ENCODE measurements at regions not wholly inside any gene's neighbourhood (a gene's known extent, or its start where the extent isn't known, plus 50 kb on each side); places are given as distances from the start of the nearest gene placed in this dataset.

GRCh38 chr21:35533893-35534292 is 484.8 kb upstream of the RUNX1 start:
- H3K4me1 Mint-ChIP-seq = no peaks in the 10 kb centered on the region
- H3K27me3 Mint-ChIP-seq (ENCODE audit: low read depth) = no peaks in the 10 kb centered on the region
- no peak for DNase-seq (ENCODE audit: low read depth, low spot score)
- no peak overlapping the region for H3K4me3 Mint-ChIP-seq
- no peaks in the 10 kb centered on the region for H3K36me3 Mint-ChIP-seq (ENCODE audit: low read depth)
- TF ChIP-seq CTCF (conservative IDR thresholded peaks at IDR 0.05) = no peak
- H3K9me3 Mint-ChIP-seq = peaks cover 6% of the 10 kb centered on the region
- H3K27ac Mint-ChIP-seq (ENCODE audit: unreplicated experiment) = no peak overlapping the region

DNA sequence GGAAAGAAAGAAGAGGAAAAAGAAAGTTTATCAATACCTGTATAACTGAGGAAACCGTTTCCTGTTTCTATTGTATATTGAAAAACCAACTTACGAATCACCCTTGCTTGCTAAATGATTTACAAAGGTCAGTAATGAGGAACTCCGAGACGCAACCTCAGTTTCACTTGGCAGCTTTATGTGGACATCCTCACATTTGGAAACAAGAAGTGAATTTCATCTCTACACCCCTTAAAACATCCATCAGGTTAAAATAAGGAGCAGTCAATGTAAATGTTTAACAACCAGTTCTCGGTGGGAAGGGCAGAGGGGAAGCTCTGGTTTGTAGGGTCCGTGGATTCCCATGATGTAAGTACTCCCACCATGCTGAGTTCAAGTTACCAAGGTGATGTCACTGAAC is 481.7 kb upstream of the RUNX1 start:
- no peak for TF ChIP-seq CTCF (conservative IDR thresholded peaks at IDR 0.05)
- peaks cover 2% of the 10 kb centered on the region for H3K9me3 Mint-ChIP-seq
- DNase-seq (ENCODE audit: low read depth, low spot score) = no peak
- H3K4me1 Mint-ChIP-seq = no peaks in the 10 kb centered on the region
- H3K36me3 Mint-ChIP-seq (ENCODE audit: low read depth) = no peaks in the 10 kb centered on the region
- H3K4me3 Mint-ChIP-seq = no peak overlapping the region
- no peaks in the 10 kb centered on the region for H3K27me3 Mint-ChIP-seq (ENCODE audit: low read depth)
- no peak overlapping the region for H3K27ac Mint-ChIP-seq (ENCODE audit: unreplicated experiment)

GRCh38 chr21:35529171-35529863 is 480.2 kb upstream of the RUNX1 start:
- no peaks in the 10 kb centered on the region for H3K4me1 Mint-ChIP-seq
- no peak overlapping the region for H3K27ac Mint-ChIP-seq (ENCODE audit: unreplicated experiment)
- H3K36me3 Mint-ChIP-seq (ENCODE audit: low read depth) = no peaks in the 10 kb centered on the region
- no peak for DNase-seq (ENCODE audit: low read depth, low spot score)
- no peak for TF ChIP-seq CTCF (conservative IDR thresholded peaks at IDR 0.05)
- H3K4me3 Mint-ChIP-seq = no peak overlapping the region
- H3K9me3 Mint-ChIP-seq = no peaks in the 10 kb centered on the region
- no peaks in the 10 kb centered on the region for H3K27me3 Mint-ChIP-seq (ENCODE audit: low read depth)

DNA sequence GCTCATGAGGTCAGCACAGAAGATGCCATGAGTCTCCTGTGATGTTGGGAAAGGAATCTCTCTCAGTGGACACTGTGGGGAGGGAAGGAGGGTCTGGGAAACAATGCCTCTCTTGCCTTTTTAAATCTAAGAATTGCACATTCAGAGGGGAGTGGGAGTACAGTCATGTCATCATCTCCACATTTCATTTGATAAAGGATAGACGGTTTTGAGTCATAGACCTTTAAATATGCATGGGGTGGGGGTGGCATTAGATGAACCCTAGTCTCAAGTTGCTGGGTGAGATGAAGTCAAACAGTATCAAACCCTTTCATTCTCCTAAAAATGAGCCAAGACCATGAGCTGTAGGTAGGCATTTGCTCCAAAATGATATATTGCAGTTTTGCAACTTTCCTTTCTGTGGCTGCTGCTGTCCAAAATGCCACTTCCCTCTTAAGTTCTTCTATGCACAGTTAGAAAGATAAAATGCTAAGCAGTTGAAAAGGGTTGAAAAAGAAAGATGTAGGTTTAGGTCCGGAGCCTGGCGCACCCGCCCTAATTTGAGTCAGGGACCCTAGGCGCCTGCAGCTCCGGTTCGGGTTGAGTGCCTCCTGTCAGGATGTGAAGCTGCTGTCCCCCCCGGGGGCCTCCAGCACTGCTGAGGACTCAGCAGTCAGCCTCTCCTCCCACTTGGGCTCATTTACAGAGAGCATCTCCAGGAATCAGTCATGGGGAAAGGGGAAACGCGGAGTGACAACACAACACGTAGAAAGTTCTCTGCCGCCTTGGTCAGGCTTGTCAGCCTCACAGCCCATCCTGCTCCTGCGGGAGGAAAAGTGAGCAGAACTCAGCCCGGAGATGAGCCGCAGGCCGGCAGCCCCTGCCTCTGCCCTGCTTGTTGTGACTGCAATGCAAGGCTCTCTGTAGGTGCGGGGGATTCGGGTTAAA is 479.3 kb upstream of the RUNX1 start:
- no peaks in the 10 kb centered on the region for H3K36me3 Mint-ChIP-seq (ENCODE audit: low read depth)
- H3K27ac Mint-ChIP-seq (ENCODE audit: unreplicated experiment) = no peak overlapping the region

GRCh38 chr21:35527358-35527757 is 478.3 kb upstream of the RUNX1 start:
- Mint-ChIP-seq H3K36me3 (ENCODE audit: low read depth) (no peaks in the 10 kb centered on the region), H3K27ac (ENCODE audit: unreplicated experiment) (no peak overlapping the region), H3K9me3 (no peaks in the 10 kb centered on the region), H3K27me3 (ENCODE audit: low read depth) (no peaks in the 10 kb centered on the region), H3K4me3 (no peak overlapping the region), H3K4me1 (no peaks in the 10 kb centered on the region)
- no peak for DNase-seq (ENCODE audit: low read depth, low spot score)
- TF ChIP-seq CTCF (conservative IDR thresholded peaks at IDR 0.05) = no peak

More for the DNA sequence above, 479.3 kb upstream of the RUNX1 start:
- H3K9me3 Mint-ChIP-seq = no peaks in the 10 kb centered on the region
- no peak overlapping the region for H3K4me3 Mint-ChIP-seq
- no peaks in the 10 kb centered on the region for H3K4me1 Mint-ChIP-seq
- no peak for TF ChIP-seq CTCF (conservative IDR thresholded peaks at IDR 0.05)
- no peak for DNase-seq (ENCODE audit: low read depth, low spot score)
- H3K27me3 Mint-ChIP-seq (ENCODE audit: low read depth) = no peaks in the 10 kb centered on the region
